GM18858 (cell line): ENCODE measurements at regions not wholly inside any gene's neighbourhood (a gene's known extent, or its start where the extent isn't known, plus 50 kb on each side); places are given as distances from the start of the nearest gene placed in this dataset.
"Not testable (repeated sequence)": the region's sequence is repeated elsewhere in the genome, so short reads cannot be mapped to it uniquely, and the experiment has no call there.

Experiments
- ATAC-seq: cut with Tn5 transposase; IDR thresholded peaks from one replicate; pipeline ENCODE4 v1.9.1; 2021; ENCODE audit not compliant: unreplicated experiment

DNA sequence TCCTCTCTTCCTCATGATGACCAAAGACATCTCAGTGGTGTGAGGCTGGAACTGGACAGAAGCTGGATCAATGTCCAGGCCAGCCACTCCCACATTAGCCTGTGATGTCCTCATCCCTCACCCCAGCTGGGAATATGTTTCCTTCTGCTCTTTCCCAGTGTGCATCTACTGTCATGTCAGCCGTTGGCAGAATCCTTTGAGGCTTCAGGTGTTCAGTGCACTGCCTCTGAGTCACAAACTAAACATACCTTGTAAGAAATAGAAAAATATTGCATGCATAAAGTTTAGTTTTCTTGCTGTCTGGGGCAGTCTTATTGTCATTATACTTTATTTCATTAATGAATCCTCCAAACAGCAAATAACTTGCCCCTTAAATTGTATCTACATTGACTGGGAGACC is 161.6 kb upstream of the RASGRP1 start:
- ATAC-seq: no peak

DNA sequence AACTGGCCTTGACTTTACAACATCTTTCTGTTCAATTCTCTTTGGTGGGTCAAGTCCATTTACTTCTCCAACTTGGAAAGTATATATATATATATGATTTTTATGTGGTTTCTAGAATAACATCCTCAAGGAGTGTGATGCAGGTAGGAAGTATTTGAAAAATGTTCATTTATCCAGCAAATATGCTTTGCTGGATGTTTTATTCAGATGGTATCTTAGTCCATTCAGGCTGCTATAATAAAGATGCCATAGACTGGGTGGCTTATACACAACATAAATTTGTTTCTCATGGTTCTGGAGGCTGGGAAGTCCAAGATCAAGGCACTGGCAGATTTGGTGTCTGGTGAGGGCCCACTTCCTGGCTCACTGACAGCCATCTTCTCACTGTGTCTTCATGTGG is 168.7 kb upstream of the RASGRP1 start:
- no peak for ATAC-seq

DNA sequence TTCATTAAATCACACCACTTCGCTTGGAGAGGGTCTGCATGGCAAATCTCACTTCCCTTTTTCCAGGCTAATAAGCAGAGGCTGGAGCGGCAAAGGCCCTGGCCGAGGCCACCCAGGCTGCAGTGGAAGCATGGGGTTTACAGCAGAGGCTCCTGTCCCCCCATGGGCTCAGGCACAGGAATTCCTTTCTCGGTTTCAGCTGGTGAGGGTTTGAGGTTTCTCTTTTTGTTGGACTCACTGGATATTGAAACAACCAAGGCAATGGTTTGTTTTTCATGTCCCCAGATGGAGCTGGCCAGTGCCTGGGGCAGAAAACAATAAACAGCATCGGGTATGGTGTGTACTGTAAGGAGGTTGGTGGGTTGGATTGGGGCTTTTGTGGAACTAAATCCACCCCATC is 175.6 kb upstream of the RASGRP1 start:
- no peak for ATAC-seq

DNA sequence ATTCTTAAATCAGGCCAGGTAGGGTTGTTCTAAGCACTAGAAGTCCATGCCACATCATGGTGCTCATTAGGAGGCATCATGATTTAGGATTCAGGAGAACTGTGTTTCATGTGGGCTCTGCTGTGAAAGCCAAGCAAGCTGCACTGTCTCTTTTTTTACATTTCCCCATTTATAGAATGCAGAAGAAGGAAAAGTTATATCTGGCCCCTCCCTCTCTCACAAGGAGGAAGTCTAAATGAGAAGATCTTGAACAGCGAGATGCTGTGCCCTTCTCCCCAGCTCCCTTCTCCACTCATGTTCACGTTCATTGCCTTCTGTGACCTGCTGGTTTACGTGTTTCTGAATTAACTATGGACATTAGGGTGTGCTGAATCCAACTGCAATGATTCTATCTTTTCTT is 178.5 kb upstream of the RASGRP1 start:
- no peak for ATAC-seq

DNA sequence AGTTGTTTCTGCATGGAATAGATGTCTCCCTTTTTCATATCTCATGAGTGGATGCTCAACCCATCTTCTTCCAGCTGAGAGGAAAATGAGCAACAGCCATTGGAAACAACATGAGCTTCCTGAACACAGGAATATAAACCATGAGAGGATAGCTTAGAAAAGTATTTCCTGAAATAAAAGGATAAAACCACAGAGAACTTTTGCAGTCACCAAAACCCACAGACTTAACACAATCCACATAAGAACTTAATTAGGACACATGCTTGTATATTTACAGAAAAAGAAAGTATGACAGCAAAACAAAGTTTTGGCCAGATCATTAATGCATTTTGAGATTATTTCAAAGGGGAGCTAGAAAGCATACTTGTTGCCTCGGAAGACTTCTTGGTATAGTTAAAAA is 180.5 kb upstream of the RASGRP1 start:
- no peak for ATAC-seq

DNA sequence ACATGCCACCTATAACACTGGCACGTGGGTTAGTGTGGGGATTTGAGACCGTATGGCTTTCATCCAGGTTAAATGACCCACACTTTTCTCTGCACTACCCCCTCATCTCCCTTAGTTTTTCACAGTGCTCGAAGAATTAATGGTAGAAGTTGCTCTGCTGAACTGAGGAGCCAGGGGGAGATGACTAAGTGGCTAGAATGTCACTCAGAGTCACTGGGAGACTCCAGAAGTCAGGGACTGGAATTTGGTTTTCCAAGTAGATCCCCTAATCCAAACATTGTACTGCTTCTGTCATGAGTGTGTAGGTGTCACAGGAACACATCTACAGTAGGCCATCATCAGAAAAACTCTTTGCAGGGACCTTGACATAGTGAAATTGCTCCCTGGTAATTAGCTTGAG is 181.0 kb upstream of the RASGRP1 start:
- no peak for ATAC-seq

DNA sequence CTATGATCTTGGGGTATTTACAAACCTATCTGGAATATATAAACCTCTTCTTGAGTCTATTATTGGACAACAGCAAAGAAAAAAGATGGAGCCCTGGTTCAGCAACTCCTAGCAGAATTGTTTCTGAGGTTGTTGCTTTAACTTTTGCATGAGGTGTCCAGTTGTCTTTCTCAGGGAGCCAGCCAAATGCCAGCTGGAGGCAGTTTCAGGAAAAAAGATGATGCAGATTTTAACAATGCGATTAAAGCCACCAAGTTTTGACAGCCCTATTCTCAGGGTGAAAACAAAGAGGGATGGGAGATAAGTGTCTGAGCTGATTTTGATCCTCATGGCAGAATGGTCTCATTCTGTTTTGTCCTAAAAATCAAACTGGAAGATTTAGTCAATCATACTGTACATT is 181.6 kb upstream of the RASGRP1 start:
- no peak for ATAC-seq

DNA sequence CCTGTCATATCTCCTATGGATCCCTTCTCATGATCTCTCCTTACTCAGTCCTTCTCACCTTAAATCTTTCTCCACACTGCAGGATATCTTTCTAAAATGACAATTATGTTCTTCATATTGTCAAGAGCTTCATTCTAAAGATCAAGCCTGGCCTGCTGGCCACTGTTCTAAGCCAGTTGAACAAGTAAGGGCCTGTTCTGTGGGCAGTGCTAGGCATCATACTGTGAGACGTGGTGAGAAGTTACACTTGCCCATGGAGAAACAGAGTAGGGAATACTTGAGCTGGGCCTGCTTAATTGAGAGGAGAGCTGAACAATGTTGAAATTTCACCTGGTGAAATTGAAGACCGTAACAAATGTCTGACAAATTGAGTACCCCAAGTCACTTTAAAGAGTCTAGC is 184.1 kb upstream of the RASGRP1 start:
- ATAC-seq: no peak

DNA sequence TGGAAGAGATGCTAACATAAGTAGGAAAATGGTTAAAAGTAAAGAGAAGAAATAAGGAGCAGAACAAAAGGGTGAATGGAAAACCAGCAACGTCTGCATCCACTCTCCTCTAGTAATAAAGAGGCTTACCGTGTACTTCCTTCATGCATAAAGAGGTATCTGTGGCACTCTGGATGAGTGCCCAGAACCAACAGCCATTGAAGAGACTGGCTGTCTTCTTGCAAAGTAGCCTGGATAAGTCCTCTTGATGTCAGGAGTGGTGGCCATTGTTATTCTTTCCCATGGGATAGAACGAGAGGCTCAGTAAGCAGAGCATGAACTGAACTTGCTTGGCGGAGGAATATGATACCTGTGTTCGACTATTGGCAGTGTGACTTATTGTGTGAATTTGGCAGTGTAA is 186.2 kb upstream of the RASGRP1 start:
- ATAC-seq: no peak

DNA sequence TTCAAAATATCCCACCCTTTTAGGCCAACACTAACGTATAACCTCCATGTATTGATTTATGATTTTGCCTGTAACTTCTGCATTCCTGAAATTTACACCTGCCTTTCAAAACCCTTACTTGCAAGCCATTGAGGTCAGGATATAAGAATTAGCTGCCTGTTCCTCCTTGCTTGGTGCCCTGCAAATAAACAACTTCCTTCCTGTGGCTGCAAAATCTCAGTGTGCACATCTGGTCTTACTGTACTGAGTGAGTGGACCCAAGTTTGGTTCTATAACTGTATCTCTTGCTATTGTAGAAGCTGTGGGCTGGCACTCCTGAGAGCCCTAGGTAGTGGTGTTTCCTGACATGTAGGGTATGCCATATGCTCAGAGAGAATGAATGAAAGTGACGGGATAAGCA is 191.1 kb upstream of the RASGRP1 start:
- ATAC-seq: no peak

DNA sequence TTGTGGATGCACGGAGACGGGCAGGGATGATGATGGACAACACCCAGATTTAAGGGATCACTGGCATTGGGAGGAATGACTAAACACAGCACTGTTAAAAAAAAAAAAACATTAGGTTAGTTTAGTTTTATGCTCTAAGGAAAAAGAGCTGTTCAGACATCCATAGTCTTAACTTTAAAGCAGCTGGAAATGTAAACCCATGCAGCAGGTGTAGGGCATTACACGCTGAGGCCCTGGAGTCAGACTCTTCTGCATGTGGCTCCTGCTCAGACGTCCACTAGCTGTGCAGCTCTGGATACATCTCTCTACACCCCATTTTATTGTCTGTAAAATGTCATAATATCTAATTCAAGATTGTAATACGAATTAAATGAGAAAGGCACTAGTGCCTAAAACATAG is 191.8 kb upstream of the RASGRP1 start:
- no peak for ATAC-seq

DNA sequence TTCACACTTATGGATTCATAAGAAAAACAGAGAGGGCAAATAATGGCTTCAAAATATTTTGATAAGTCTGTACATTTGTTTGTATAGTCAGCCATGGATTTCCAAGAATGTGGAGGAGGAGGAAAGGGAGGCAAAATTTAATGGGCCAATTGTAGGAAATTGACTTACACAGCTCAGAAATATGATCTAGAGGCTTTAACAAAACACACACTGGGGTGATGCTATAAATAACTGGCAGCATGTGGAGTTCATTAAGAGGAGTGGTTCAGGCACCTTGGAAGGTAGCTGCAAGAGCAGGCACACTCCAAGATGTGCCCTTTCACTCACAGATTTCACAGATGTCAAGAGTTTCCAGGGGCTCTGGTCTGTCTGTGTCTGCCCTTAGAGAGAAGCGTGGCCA is 193.4 kb upstream of the RASGRP1 start:
- ATAC-seq: no peak

DNA sequence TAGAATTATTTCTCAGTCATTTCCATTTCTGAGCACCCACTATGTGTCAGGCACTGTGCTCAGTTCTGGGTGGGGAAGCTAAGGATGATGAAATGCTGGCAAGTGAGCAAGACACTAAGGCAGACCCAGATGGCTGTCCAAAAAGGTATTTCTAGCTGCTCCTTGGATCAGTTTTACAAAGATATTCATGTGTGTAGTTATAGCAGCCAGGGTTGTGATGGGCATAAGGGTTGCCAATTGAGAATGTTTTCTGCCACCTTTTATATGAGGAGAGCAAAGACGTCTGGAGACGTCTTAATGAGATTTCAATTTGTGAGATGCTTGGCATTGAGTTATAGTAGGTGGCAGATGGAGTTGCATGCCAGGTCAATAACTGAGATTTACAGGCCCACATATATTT is 197.1 kb upstream of the RASGRP1 start:
- no peak for ATAC-seq

DNA sequence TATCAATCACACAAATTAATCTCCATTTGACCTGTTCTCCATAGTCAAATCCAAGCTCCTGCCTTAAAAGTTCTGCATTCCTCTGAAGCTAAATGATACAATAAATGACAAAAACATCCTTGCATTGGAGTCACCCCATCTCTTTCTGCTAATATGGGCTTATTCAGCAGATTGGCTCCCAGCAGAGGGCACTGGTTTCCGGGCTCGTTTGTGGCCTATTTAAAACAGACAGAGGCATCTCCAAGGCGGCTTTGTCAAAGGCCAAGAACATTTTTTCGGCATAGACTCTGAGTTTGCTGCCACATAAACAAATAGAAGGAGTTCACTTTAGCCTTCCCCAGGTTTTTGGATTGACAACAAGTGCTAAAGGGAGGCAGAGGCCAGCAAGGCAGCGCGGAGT is 204.4 kb upstream of the RASGRP1 start:
- no peak for ATAC-seq

DNA sequence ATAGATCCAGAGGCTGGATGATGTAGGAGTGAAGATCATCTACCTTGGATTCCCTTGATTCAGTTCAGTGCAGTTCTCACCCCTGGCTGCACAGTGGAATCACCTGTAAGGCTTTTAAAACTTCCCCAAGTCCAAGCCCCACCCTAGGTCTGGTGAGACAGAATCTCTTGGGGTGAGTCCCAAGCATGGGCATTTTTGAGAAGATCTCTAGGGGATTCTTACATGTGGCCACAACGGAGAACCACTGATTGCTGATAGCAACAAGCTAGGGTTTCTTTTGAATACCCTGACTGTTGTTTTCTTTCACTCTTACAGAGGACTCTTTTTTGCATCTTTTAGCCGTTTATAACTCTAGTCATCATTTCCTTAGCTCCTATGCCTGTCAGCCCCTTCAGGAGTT is 204.9 kb upstream of the RASGRP1 start:
- no peak for ATAC-seq

DNA sequence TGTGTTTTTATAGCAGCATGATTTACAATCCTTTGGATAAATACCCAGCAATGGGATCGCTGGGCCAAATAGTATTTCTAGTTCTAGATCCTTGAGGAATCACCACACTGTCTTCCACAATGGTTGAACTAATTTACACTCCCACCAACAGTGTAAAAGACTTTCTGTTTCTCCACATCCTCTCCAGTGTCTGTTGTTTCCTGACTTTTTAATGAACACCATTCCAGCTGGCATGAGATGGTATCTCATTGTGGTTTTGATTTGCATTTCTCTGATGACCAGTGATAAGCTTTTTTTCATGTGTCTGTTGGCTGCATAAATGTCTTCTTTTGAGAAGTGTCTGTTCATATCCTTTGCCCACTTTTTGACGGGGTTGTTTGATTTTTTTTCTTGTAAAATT is 209.5 kb upstream of the RASGRP1 start:
- not testable (repeated sequence) for ATAC-seq

DNA sequence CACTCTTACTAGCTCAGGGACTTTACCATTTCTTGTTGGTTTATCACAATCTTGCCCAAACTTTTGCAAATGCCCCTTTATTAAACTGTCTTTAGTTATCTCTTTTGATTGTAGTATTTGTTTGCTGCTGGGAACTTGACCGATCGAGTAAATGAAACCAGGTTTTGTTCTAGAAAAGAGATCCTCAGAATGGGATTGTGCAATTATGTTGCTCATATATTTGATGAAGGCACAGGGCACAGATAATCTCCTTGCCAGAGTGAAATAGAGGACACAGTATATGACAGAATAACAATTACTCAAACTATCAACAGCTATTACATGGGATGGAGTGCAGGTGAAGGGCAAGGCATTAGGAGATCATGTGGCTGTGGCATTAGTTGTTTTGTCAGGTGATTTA is 216.6 kb upstream of the RASGRP1 start:
- no peak for ATAC-seq

DNA sequence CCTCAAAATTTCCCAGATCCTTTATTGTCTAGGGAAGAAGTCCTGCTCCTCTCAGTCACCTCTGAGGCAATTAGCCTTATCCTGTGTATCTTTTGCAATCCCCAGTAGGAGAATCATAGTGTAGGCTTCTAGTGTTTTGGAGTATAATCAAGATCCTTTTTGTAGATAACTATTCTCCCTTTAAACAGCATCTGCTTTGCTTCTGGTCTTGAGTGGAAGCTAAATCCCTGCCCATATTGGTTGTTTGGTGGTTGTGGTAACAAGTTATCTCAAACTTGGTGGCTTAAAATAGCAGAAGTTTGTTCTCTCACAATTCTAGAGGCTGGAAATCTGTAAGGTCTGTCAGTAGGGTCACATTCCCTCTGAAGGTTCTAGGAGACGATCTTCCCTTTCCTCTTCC is 217.5 kb upstream of the RASGRP1 start:
- ATAC-seq: no peak

DNA sequence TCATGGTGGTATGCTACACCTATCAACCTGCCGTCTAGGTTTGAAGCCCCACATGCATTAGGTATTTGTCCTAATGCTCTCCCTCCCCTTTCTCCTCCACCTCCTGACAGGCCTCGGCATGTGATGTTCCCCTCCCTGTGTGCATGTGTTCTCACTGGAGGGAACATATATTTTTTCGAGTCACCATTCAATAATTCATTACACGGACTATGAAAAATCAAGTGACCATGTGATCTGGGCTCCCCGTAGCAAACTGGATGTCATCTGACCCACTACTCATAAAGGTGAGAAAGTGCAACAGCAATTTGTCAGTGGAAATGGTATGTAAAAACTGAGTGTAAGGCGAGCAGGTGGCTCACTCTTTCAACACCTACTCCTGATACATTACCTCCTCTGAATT is 224.3 kb upstream of the RASGRP1 start:
- ATAC-seq: no peak

DNA sequence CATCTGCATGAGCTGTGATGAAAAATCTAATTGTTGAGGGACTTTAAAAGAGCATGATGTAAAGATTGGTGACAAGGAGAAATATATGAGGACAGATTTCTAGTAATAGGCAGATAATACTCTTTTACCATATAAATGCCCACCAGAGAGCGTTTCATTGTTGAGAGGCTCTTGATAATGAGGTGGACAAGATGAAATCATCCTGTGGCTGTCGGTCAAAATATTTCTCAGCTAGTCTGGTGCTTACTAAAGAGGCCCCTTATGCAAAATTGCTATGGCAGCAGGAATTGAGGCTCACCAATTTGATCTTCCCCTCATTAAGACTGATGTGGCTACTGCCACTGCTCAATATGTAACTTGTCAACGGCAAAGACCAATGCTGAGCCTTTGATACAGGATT is 225.0 kb upstream of the RASGRP1 start:
- no peak for ATAC-seq

DNA sequence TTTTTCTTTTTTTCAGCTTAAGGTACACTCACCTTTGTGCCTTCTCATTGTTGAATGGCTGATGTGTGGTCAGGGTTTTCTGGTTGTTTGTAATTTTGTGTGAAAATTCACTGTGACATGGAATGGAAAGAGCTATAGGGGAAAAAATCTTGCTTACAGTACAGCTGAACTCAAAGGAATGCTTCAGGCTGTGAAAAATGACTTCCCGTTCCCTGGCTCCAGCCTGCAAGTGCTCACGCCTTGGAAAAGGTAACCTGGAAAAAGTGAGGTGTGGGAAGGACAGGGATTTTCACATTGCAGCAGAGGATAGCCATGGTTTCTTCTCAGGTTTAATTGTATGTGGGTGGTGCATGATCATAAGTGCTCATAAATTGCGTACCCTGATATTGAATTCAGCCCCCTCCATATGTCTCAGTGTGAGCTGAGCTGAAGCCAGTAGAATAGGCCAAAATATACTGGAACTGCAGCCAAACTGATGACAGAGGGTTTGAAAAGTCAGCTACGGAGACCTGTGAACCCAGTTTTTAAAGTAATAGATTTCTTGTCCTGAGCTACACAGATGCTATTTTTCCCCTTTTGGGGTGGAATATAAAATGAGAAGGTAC is 228.7 kb upstream of the RASGRP1 start:
- ATAC-seq: no peak

DNA sequence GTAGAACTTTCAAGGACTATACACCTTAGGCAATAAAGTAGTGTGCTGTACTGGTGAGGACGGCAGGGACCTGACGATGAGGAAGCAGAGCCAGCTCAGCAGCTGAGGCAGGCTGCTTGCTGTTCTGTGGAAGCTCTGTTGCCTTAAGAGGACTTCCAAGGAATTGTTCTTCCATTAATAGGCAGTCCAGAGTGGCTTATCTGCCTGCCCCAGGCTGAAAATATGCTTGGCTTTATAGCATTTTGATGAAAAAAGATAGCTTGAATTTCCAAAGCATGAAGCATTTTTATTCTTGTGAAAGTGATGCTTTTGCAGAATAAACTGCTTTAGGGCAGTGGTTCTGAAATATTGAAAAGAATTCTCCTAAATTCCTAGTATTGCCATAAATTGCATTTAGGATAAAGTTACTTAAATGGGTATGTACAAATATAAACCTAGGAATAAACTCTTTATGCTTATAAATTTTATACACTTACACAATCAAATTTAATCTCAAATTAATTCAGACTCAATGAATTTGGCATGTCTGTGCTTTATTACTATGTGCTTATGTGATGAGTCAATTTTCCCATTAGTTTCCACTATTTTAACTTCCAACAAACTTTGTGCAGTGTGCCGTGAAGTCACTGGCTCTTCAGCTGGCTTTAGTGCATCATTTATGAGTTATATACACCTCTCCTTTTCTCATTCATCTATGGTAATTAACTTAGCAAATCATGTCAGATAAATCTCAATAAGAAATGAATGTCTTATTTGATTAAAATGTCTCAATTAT is 231.0 kb upstream of the RASGRP1 start:
- ATAC-seq: no peak

DNA sequence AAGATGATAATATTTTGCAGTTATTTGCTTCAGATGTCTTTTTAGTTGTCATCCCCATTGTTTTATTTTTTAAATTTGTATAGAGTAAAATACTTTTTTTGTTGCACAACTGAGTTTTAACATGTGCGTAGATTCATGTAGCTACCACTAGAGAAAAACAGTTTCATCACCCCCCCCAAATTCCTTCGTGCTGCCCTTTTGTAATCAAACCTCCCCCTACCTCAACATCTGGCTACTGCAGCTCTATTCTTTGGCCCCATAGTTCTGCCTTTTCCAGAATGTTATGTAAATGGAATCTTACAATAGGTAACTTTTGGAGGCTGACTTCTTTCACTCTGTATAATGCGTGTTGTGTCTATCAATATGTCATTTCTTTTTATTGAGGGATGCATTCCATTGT is 232.0 kb upstream of the RASGRP1 start:
- no peak for ATAC-seq
